Neural cell (in vitro differentiated cells): ENCODE measurements at regions not wholly inside any gene's neighbourhood (a gene's known extent, or its start where the extent isn't known, plus 50 kb on each side); places are given as distances from the start of the nearest gene placed in this dataset.
A peak's percentile ranks its signal among the peaks of the same experiment; 100 is the strongest.

Experiments used
- H2AFZ ChIP-seq: fragments of 200-600, 300-800 bp; sonication (generic), shearing (Covaris generic); 2 replicates; pipeline ENCODE4 v1.6.0; 2014; ENCODE audit warnings: low read depth, mild to moderate bottlenecking, antibody characterized with exemption, low read length, moderate library complexity
- H3F3A ChIP-seq: fragments of 200-600 bp; shearing (Covaris generic); 2 replicates; pipeline ENCODE4 v1.6.1; 2016; ENCODE audit warnings: mild to moderate bottlenecking, moderate library complexity, mixed read lengths, antibody characterized with exemption, low read length; ENCODE audit not compliant: insufficient read depth, poor library complexity, severe bottlenecking
- H3K27ac ChIP-seq: fragments of 200-600, 300-800 bp; sonication (generic), shearing (Covaris generic); 2 replicates; pipeline ENCODE4 v1.5.1; 2014; ENCODE audit warnings: mild to moderate bottlenecking, low read length, moderate library complexity
- H3K27me3 ChIP-seq: fragments of 300-800, 200-600 bp; sonication (generic), shearing (Covaris generic); 2 replicates; pipeline ENCODE4 v1.6.0; 2014; ENCODE audit warnings: mild to moderate bottlenecking, low read depth, low read length, moderate library complexity; ENCODE audit not compliant: insufficient read depth
- H3K36me3 ChIP-seq: fragments of 300-800, 200-600 bp; sonication (generic), shearing (Covaris generic); 2 replicates; pipeline ENCODE4 v1.5.1; 2014; ENCODE audit warnings: mild to moderate bottlenecking, antibody characterized with exemption, low read length, moderate library complexity; ENCODE audit not compliant: insufficient read depth
- H3K4me2 ChIP-seq: fragments of 300-800, 200-600 bp; sonication (generic), shearing (Covaris generic); 2 replicates; pipeline ENCODE4 v1.6.0; 2014; ENCODE audit warnings: mild to moderate bottlenecking, low read length
- H3K4me3 ChIP-seq: fragments of 300-800, 200-600 bp; sonication (generic), shearing (Covaris generic); 2 replicates; pipeline ENCODE4 v1.5.1; 2014; ENCODE audit warnings: mild to moderate bottlenecking, low read length, moderate library complexity
- H3K79me2 ChIP-seq: fragments of 200-600 bp; shearing (Covaris generic); replicated peaks from 2 replicates; pipeline ENCODE4 v1.6.0; 2014; ENCODE audit warnings: mild to moderate bottlenecking, low read length, moderate library complexity; ENCODE audit not compliant: insufficient read depth
- H3K9ac ChIP-seq: fragments of 300-800, 200-600 bp; sonication (generic), shearing (Covaris generic); 2 replicates; pipeline ENCODE4 v1.6.1; 2016; ENCODE audit warnings: mild to moderate bottlenecking, low read length, mixed read lengths
- H3K9me2 ChIP-seq: fragments of 200-600 bp; shearing (Covaris generic); 2 replicates; pipeline ENCODE4 v1.6.1; 2016; ENCODE audit warnings: mild to moderate bottlenecking, low read length, mixed read lengths; ENCODE audit not compliant: insufficient read depth
- H3K9me3 ChIP-seq: fragments of 200-600, 300-800 bp; sonication (generic), shearing (Covaris generic); 2 replicates; pipeline ENCODE4 v1.6.1; 2016; ENCODE audit warnings: mild to moderate bottlenecking, mixed run types, low read length, moderate library complexity, mixed read lengths
- H4K20me1 ChIP-seq: fragments of 200-600 bp; shearing (Covaris generic); 2 replicates; pipeline ENCODE4 v1.6.1; 2016; ENCODE audit warnings: mild to moderate bottlenecking, mixed run types; ENCODE audit not compliant: insufficient read depth
- EP300 ChIP-seq: fragments of 450-650 bp; conservative IDR thresholded peaks from 2 replicates; pipeline ENCODE4 v1.6.1; 2014; ENCODE audit warnings: antibody characterized with exemption, mild to moderate bottlenecking, moderate library complexity; ENCODE audit not compliant: poor library complexity, severe bottlenecking
- EZH2 ChIP-seq: fragments of 200-600, 300-800 bp; shearing (Covaris generic), sonication (generic); IDR thresholded peaks from 2 replicates; pipeline ENCODE4 v1.6.1; 2014; ENCODE audit warnings: antibody characterized with exemption, low read length, borderline replicate concordance, mild to moderate bottlenecking; ENCODE audit not compliant: insufficient read depth, poor library complexity, severe bottlenecking
- MXI1 ChIP-seq: fragments of 450-650 bp; conservative IDR thresholded peaks from 2 replicates; pipeline ENCODE4 v1.6.1; 2014; ENCODE audit warnings: antibody characterized with exemption, mild to moderate bottlenecking; ENCODE audit not compliant: poor library complexity, severe bottlenecking
- POLR2AphosphoS5 ChIP-seq: IDR thresholded peaks from 2 replicates; pipeline ENCODE4 v1.6.1; 2012
- RAD21 ChIP-seq: fragments of 450-650 bp; conservative IDR thresholded peaks from 2 replicates; pipeline ENCODE4 v1.6.1; 2014; ENCODE audit warnings: antibody characterized with exemption, mild to moderate bottlenecking, moderate library complexity
- SMC3 ChIP-seq: fragments of 450-650 bp; conservative IDR thresholded peaks from 2 replicates; pipeline ENCODE4 v1.6.1; 2014; ENCODE audit warnings: antibody characterized with exemption, mild to moderate bottlenecking, moderate library complexity; ENCODE audit not compliant: poor library complexity
- TAF1 ChIP-seq: IDR thresholded peaks from 2 replicates; pipeline ENCODE4 v1.6.1; 2012; ENCODE audit warnings: low read depth
- TF ChIP-seq, protein P1 (sequence below): fragments of 450-650 bp; IDR thresholded peaks from 2 replicates; pipeline ENCODE4 v1.5.1; 2014; ENCODE audit warnings: antibody characterized with exemption, mild to moderate bottlenecking, moderate library complexity; ENCODE audit not compliant: poor library complexity, severe bottlenecking
- TF ChIP-seq, protein P2 (sequence below): IDR thresholded peaks from 2 replicates; pipeline ENCODE4 v1.6.1; 2012; ENCODE audit warnings: borderline replicate concordance

DNA sequence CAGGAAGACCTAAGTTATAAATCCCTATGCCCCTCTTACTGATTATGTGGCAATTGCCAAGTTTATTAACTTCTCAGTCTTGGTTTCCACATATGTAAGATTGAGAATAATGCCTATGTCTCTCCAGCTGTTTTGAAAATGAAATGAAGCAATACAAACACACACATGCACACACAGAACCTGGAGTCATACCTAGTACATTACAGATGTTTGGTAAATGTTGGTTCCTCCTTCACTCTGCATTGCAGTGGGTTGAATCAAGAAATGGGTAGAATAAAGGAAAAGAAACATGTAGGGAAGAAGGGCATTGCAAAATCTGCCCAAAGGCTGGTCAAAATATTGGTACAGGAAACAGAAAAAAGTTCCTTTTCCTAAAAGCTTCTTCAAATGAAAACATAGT is 309.9 kb upstream of the EMCN start:
- Histone ChIP-seq H3K27ac (peak overlapping the region; percentile 74), H3K9ac (no peak overlapping the region), H3K36me3 (no peaks in the 10 kb centered on the region), H3K9me2 (no peaks in the 10 kb centered on the region), H3K4me2 (no peak overlapping the region), H2AFZ (no peak overlapping the region), H3K9me3 (no peaks in the 10 kb centered on the region), H4K20me1 (no peaks in the 10 kb centered on the region), H3K79me2 (no peaks in the 10 kb centered on the region), H3F3A (no peaks in the 10 kb centered on the region), H3K27me3 (no peaks in the 10 kb centered on the region), H3K4me3 (peak overlapping the region; percentile 14)
- TF ChIP-seq SMC3 (no peak), EP300 (no peak), EZH2 (no peak), TAF1 (no peak), POLR2AphosphoS5 (no peak), MXI1 (no peak), RAD21 (no peak)
- TF ChIP-seq, protein P1, sequence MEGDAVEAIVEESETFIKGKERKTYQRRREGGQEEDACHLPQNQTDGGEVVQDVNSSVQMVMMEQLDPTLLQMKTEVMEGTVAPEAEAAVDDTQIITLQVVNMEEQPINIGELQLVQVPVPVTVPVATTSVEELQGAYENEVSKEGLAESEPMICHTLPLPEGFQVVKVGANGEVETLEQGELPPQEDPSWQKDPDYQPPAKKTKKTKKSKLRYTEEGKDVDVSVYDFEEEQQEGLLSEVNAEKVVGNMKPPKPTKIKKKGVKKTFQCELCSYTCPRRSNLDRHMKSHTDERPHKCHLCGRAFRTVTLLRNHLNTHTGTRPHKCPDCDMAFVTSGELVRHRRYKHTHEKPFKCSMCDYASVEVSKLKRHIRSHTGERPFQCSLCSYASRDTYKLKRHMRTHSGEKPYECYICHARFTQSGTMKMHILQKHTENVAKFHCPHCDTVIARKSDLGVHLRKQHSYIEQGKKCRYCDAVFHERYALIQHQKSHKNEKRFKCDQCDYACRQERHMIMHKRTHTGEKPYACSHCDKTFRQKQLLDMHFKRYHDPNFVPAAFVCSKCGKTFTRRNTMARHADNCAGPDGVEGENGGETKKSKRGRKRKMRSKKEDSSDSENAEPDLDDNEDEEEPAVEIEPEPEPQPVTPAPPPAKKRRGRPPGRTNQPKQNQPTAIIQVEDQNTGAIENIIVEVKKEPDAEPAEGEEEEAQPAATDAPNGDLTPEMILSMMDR, result no peak
- TF ChIP-seq, protein P2, sequence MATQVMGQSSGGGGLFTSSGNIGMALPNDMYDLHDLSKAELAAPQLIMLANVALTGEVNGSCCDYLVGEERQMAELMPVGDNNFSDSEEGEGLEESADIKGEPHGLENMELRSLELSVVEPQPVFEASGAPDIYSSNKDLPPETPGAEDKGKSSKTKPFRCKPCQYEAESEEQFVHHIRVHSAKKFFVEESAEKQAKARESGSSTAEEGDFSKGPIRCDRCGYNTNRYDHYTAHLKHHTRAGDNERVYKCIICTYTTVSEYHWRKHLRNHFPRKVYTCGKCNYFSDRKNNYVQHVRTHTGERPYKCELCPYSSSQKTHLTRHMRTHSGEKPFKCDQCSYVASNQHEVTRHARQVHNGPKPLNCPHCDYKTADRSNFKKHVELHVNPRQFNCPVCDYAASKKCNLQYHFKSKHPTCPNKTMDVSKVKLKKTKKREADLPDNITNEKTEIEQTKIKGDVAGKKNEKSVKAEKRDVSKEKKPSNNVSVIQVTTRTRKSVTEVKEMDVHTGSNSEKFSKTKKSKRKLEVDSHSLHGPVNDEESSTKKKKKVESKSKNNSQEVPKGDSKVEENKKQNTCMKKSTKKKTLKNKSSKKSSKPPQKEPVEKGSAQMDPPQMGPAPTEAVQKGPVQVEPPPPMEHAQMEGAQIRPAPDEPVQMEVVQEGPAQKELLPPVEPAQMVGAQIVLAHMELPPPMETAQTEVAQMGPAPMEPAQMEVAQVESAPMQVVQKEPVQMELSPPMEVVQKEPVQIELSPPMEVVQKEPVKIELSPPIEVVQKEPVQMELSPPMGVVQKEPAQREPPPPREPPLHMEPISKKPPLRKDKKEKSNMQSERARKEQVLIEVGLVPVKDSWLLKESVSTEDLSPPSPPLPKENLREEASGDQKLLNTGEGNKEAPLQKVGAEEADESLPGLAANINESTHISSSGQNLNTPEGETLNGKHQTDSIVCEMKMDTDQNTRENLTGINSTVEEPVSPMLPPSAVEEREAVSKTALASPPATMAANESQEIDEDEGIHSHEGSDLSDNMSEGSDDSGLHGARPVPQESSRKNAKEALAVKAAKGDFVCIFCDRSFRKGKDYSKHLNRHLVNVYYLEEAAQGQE, result no peak

DNA sequence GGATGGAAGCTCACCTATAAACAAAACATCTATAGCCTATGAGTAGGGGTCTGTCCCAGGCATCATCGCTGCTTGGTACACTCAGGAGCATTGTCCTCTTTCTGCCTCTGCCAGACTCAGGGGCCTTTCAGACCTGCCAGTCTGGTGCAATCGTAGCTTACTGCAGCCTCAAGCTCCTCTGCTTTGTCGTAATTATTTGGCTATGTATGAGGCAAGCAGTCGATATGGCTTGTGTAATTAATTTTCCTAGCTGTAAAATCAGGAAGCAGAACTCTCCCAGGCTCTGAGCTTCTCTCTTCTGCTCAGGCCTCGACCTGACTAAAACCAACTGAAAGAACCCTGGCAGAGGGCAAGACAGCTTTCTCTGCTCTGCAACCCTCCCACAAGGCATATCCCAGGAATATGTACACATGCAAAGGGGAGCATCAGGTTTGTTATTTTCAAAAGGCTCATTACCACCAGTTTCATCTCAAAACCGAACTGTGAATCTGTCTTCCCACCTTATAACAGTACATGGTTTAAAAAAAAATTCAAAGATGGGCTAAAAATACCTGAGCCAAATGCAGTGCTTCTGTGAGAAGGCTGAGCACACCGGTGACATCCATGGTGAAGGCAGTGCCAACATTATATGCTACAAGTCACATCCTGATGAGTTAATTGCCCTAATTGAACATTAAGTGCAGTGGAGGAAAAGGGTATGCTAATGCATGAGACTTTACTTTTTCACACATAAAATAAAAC is 309.2 kb upstream of the EMCN start:
- Histone ChIP-seq H3K27ac (peak overlapping the region; percentile 74), H3K9ac (peak overlapping the region; percentile 30), H2AFZ (no peak overlapping the region), H3K4me3 (peak overlapping the region; percentile 14), H4K20me1 (no peaks in the 10 kb centered on the region), H3K4me2 (no peak overlapping the region), H3K27me3 (no peaks in the 10 kb centered on the region), H3K36me3 (no peaks in the 10 kb centered on the region), H3K79me2 (no peaks in the 10 kb centered on the region), H3K9me2 (no peaks in the 10 kb centered on the region), H3K9me3 (no peaks in the 10 kb centered on the region), H3F3A (no peaks in the 10 kb centered on the region)
- no peak for TF ChIP-seq RAD21
- TF ChIP-seq EP300, result no peak
- TF ChIP-seq, protein P2, result no peak
- TF ChIP-seq MXI1, result no peak
- TF ChIP-seq, protein P1, result no peak
- peak; percentile 21 for TF ChIP-seq POLR2AphosphoS5
